Activated CD8-positive, alpha-beta memory T cell treated with anti-CD3 and anti-CD28 coated beads, Interleukin-2, amount 10 ng/mL, durations not matched to agents 7 days and 5 days (primary cell): ENCODE measurements at regions not wholly inside any gene's neighbourhood (a gene's known extent, or its start where the extent isn't known, plus 50 kb on each side); places are given as distances from the start of the nearest gene placed in this dataset.

Experiments used
- ATAC-seq: fragments of 150-1000 bp; cut with Tn5 transposase; one replicate; pipeline ENCODE4 v1.10.0; 2021; ENCODE audit warnings: moderate library complexity
- CTCF ChIA-PET: fragments of 350-600 bp; sonication (Branson Sonifier 250); formaldehyde crosslinking; loops from one replicate; lab custom pipeline; 2021; ENCODE audit warnings: antibody characterized with exemption; lab: Charles Lee
- DNase-seq: peaks from one replicate; pipeline ENCODE4 v3.0.0-alpha.2; 2020
- H3K27ac Mint-ChIP-seq: one replicate; pipeline ENCODE4 v1.8.0; 2021; ENCODE audit warnings: mild to moderate bottlenecking, mixed read lengths
- H3K27me3 Mint-ChIP-seq: one replicate; pipeline ENCODE4 v1.8.0; 2021; ENCODE audit warnings: mixed read lengths
- H3K36me3 Mint-ChIP-seq: one replicate; pipeline ENCODE4 v1.8.0; 2021; ENCODE audit warnings: mild to moderate bottlenecking, mixed read lengths
- H3K4me1 Mint-ChIP-seq: one replicate; pipeline ENCODE4 v1.8.0; 2021; ENCODE audit warnings: mixed read lengths
- H3K4me3 Mint-ChIP-seq: one replicate; pipeline ENCODE4 v1.8.0; 2021; ENCODE audit warnings: mild to moderate bottlenecking, moderate library complexity, mixed read lengths
- H3K9me3 Mint-ChIP-seq: one replicate; pipeline ENCODE4 v1.8.0; 2022; ENCODE audit warnings: low read depth, mixed read lengths

- ATAC-seq (no peak), DNase-seq (no peak)
- Mint-ChIP-seq H3K4me1 (peaks cover 29% of the 10 kb centered on the region), H3K4me3 (no peak overlapping the region), H3K27ac (no peak overlapping the region), H3K9me3 (peaks cover 5% of the 10 kb centered on the region), H3K27me3 (no peaks in the 10 kb centered on the region), H3K36me3 (peaks cover 13% of the 10 kb centered on the region)
- CTCF ChIA-PET = interaction anchor here (1.2 kb wide), 1 partner anchor 10 kb away, joined by 4 read pairs; no protein-coding TSS in a partner anchor
Measured at GRCh38 chr15:56783156-56783856, 50.0 kb upstream of the ZNF280D start.
